K562 (cell line): ENCODE measurements at regions not wholly inside any gene's neighbourhood (a gene's known extent, or its start where the extent isn't known, plus 50 kb on each side); places are given as distances from the start of the nearest gene placed in this dataset.

Experiments used
- BRD9 ChIP-seq: fragments of 450-650 bp; IDR thresholded peaks from 2 replicates; pipeline ENCODE4 v1.6.1; 2018; ENCODE audit warnings: low read depth; ENCODE audit not compliant: partially characterized antibody
- CBX1 ChIP-seq: sonication (generic); IDR thresholded peaks from 2 replicates; pipeline ENCODE4 v1.6.1; 2016; ENCODE audit warnings: antibody characterized with exemption, low read depth, mild to moderate bottlenecking
- CBX2 ChIP-seq: fragments of 200-600 bp; sonication (generic); IDR thresholded peaks from one replicate; pipeline ENCODE4 v1.6.1; 2012; ENCODE audit warnings: mild to moderate bottlenecking, low read length, inconsistent platforms; ENCODE audit not compliant: insufficient read depth, poor library complexity, severe bottlenecking
- CHCHD3 ChIP-seq: fragments of 250-450 bp; sonication (Bioruptor Pico); IDR thresholded peaks from 2 replicates; pipeline ENCODE4 v2.1.2; 2022; ENCODE audit warnings: mild to moderate bottlenecking
- EGR1 ChIP-seq: fragments of 450-650 bp; conservative IDR thresholded peaks from 2 replicates; pipeline ENCODE4 v1.6.1; 2017; ENCODE audit warnings: mild to moderate bottlenecking
- EHMT2 ChIP-seq: fragments of 450-650 bp; IDR thresholded peaks from 2 replicates; pipeline ENCODE4 v1.6.1; 2018; ENCODE audit warnings: antibody characterized with exemption
- GABPB1 ChIP-seq: sonication (generic); formaldehyde crosslinking; IDR thresholded peaks from 2 replicates; pipeline ENCODE4 v1.8.0; 2022; ENCODE audit warnings: mild to moderate bottlenecking, missing genetic modification reagents
- MAZ ChIP-seq, 2 experiments: fragments of 450-650 bp in 1 of 2; sonication (generic) in 1 of 2; formaldehyde crosslinking; IDR thresholded peaks in 1 of 2; conservative IDR thresholded peaks in 1 of 2; 2 replicates each; pipeline versions ENCODE4 v1.4.0 to v1.5.0; 2020; ENCODE audit warnings: mild to moderate bottlenecking in 1 of 2, missing genetic modification reagents in 1 of 2
- MECOM ChIP-seq: fragments of 250-450 bp; sonication (Bioruptor Pico); IDR thresholded peaks from 2 replicates; pipeline ENCODE4 v1.8.0; 2022; ENCODE audit warnings: inconsistent platforms
- NCOR1 ChIP-seq: fragments of 450-650 bp; IDR thresholded peaks from 2 replicates; pipeline ENCODE4 v1.6.1; 2016; ENCODE audit warnings: mild to moderate bottlenecking, moderate library complexity
- RAD21 ChIP-seq, 2 experiments: fragments of 250-450 bp in 1 of 2; fragments of 450-650 bp in 1 of 2; sonication (Bioruptor Pico) in 1 of 2; formaldehyde crosslinking in 1 of 2; IDR thresholded peaks in 1 of 2; conservative IDR thresholded peaks in 1 of 2; 2 replicates each; pipeline versions ENCODE4 v1.4.0 to v1.8.0; 2020 to 2022; ENCODE audit warnings: mild to moderate bottlenecking in 2 of 2, moderate library complexity in 1 of 2
- SMARCA4 ChIP-seq: fragments of 450-650 bp; IDR thresholded peaks from 2 replicates; pipeline ENCODE4 v1.6.1; 2016
- SRF ChIP-seq, 2 experiments: fragments of 250-450, 450-650 bp in 1 of 2; sonication (Bioruptor Pico) in 1 of 2; sonication (generic) in 1 of 2; formaldehyde crosslinking; IDR thresholded peaks; 2 replicates each; pipeline versions ENCODE4 v1.5.0 to v1.5.1; 2020 to 2022; ENCODE audit warnings: mild to moderate bottlenecking in 1 of 2, missing genetic modification reagents in 1 of 2
- ZBED1 ChIP-seq: IDR thresholded peaks from 2 replicates; pipeline ENCODE4 v1.6.1; 2014
- ZNF766 ChIP-seq: fragments of 200-800 bp; sonication (Bioruptor generic); conservative IDR thresholded peaks from 2 replicates; pipeline ENCODE4 v1.6.1; 2016; ENCODE audit warnings: missing genetic modification characterization, missing compliant biosample characterization
- ZSCAN29 ChIP-seq: fragments of 450-650 bp; IDR thresholded peaks from 2 replicates; pipeline ENCODE4 v1.6.1; 2017
- TF ChIP-seq, protein P1 (sequence below), 3 experiments: fragments of 200-800 bp in 1 of 3; sonication (Bioruptor generic) in 1 of 3; sonication (generic) in 1 of 3; formaldehyde crosslinking in 1 of 3; IDR thresholded peaks; 2 replicates each; pipeline versions ENCODE4 v1.6.1 to v1.8.0; 2016 to 2022; ENCODE audit warnings: mild to moderate bottlenecking in 2 of 3, missing compliant biosample characterization in 2 of 3, missing genetic modification characterization in 2 of 3, missing genetic modification reagents in 1 of 3
- TF ChIP-seq, protein P2 (sequence below): fragments of 250-450 bp; sonication (Bioruptor Pico); IDR thresholded peaks from 2 replicates; pipeline ENCODE4 v1.5.0; 2021
- TF ChIP-seq, protein P3 (sequence below): conservative IDR thresholded peaks from 2 replicates; pipeline ENCODE4 v1.6.1; 2011; ENCODE audit warnings: low read depth, mild to moderate bottlenecking, low read length; ENCODE audit not compliant: control insufficient read depth
- TF ChIP-seq, protein P4 (sequence below): fragments of 450-650 bp; IDR thresholded peaks from 2 replicates; pipeline ENCODE4 v1.6.1; 2016; ENCODE audit warnings: antibody characterized with exemption
- TF ChIP-seq, protein P5 (sequence below): fragments of 250-450 bp; sonication (Bioruptor Pico); IDR thresholded peaks from 2 replicates; pipeline ENCODE4 v1.5.0; 2020; ENCODE audit warnings: mild to moderate bottlenecking

DNA sequence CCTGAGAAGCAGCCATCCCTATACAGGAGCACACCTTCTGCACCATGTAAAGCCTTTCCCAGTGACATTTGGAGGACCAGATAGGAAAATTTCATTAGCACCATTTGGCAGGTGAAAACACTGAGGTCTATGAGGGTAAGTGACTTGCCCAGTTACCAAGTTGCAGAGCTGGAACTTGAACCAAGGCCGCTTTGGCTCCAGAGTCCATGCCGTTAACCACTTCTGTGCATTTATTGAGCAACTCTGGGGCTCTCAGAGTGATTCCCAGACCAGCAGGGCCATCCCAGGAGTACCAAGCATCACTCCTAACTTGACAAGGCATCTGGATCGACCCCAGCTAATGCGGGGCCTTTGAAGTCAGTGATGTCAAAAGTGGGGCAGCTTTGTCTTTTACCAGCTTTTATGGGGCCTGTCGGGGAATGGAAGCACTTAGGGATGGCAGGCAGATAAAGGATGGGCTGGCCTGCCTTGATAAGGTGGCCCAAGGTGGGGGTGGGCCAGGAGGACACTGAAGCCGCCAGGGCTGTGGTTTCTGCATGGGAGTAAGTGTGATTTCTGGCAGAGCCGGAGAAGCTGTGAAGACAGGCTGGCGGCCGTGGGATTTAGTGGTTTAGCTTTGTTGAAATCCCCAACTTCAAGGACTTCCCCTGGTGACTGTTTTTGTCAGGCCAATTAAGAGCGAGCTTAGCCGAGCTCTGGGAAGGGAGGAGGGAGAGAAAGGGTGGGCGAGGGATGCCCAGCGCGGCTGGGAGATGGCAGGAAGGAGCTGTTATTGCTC lies 127.3 kb downstream of the MACROH2A1 start (continued):
- TF ChIP-seq NCOR1 (peak; percentile 96), MAZ (CRISPR knock-in tag; conservative IDR thresholded peaks at IDR 0.05 in 1 of 2, IDR thresholded peaks at IDR 0.05 in 1 of 2) (peak; percentile 84 to 88), CHCHD3 (CRISPR knock-in tag) (no peak), ZBED1 (0 out of 2 replicates have a peak, but pooled peaks have one; percentile 42), SMARCA4 (peak; percentile 98), CBX1 (0 out of 2 replicates have a peak, but pooled peaks have one; percentile 41), BRD9 (peak; percentile 53), ZNF766 (CRISPR knock-in tag) (peak; percentile 93), MECOM (CRISPR knock-in tag) (0 out of 2 replicates have a peak, but pooled peaks have one; percentile 46), EHMT2 (peak; percentile 42; the same call in 1 of the 2 replicates), EGR1 (peak; percentile 81), ZSCAN29 (peak; percentile 52; the same call in 1 of the 2 replicates), RAD21 (CRISPR knock-in tag; conservative IDR thresholded peaks at IDR 0.05 in 1 of 2, IDR thresholded peaks at IDR 0.05 in 1 of 2) (peak; percentile 21 to 32; a peak in 2 of 4 replicates), SRF (CRISPR knock-in tag; IDR thresholded peaks at IDR 0.05) (peak in 1 of 2 experiments; percentile 29; a peak in 1 of 4 replicates), GABPB1 (CRISPR knock-in tag) (peak; percentile 46; the same call in 1 of the 2 replicates), CBX2 (no peak)
- TF ChIP-seq, protein P1, sequence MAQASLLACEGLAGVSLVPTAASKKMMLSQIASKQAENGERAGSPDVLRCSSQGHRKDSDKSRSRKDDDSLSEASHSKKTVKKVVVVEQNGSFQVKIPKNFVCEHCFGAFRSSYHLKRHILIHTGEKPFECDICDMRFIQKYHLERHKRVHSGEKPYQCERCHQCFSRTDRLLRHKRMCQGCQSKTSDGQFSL (CRISPR knock-in tag; IDR thresholded peaks at IDR 0.05), result peak; percentile 34; the same call in 1 of the 2 replicates
- TF ChIP-seq, protein P1 (tag; IDR thresholded peaks at IDR 0.05), result no peak
- TF ChIP-seq, protein P2, sequence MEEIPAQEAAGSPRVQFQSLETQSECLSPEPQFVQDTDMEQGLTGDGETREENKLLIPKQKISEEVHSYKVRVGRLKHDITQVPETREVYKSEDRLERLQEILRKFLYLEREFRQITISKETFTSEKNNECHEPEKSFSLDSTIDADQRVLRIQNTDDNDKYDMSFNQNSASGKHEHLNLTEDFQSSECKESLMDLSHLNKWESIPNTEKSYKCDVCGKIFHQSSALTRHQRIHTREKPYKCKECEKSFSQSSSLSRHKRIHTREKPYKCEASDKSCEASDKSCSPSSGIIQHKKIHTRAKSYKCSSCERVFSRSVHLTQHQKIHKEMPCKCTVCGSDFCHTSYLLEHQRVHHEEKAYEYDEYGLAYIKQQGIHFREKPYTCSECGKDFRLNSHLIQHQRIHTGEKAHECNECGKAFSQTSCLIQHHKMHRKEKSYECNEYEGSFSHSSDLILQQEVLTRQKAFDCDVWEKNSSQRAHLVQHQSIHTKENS (CRISPR knock-in tag), result no peak
- TF ChIP-seq, protein P3, sequence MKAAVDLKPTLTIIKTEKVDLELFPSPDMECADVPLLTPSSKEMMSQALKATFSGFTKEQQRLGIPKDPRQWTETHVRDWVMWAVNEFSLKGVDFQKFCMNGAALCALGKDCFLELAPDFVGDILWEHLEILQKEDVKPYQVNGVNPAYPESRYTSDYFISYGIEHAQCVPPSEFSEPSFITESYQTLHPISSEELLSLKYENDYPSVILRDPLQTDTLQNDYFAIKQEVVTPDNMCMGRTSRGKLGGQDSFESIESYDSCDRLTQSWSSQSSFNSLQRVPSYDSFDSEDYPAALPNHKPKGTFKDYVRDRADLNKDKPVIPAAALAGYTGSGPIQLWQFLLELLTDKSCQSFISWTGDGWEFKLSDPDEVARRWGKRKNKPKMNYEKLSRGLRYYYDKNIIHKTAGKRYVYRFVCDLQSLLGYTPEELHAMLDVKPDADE, result peak; percentile 69; the same call in 1 of the 2 replicates
- TF ChIP-seq, protein P4, sequence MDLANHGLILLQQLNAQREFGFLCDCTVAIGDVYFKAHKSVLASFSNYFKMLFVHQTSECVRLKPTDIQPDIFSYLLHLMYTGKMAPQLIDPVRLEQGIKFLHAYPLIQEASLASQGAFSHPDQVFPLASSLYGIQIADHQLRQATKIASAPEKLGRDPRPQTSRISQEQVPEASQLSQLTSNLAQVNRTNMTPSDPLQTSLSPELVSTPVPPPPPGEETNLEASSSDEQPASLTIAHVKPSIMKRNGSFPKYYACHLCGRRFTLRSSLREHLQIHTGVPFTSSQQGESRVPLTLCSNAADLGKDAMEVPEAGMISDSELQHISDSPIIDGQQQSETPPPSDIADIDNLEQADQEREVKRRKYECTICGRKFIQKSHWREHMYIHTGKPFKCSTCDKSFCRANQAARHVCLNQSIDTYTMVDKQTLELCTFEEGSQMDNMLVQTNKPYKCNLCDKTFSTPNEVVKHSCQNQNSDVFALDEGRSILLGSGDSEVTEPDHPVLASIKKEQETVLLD, result peak; percentile 73; the same call in 1 of the 2 replicates
- TF ChIP-seq, protein P5, sequence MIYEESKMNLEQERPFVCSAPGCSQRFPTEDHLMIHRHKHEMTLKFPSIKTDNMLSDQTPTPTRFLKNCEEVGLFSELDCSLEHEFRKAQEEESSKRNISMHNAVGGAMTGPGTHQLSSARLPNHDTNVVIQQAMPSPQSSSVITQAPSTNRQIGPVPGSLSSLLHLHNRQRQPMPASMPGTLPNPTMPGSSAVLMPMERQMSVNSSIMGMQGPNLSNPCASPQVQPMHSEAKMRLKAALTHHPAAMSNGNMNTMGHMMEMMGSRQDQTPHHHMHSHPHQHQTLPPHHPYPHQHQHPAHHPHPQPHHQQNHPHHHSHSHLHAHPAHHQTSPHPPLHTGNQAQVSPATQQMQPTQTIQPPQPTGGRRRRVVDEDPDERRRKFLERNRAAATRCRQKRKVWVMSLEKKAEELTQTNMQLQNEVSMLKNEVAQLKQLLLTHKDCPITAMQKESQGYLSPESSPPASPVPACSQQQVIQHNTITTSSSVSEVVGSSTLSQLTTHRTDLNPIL (CRISPR knock-in tag), result no peak
